Breast epithelium (tissue), 3 donors: ENCODE measurements at regions not wholly inside any gene's neighbourhood (a gene's known extent, or its start where the extent isn't known, plus 50 kb on each side); places are given as distances from the start of the nearest gene placed in this dataset.

Experiments used
- POLR2A ChIP-seq: fragments of 450-650 bp; IDR thresholded peaks from one replicate; pipeline ENCODE4 v1.6.1; 2016; ENCODE audit warnings: antibody characterized with exemption, mild to moderate bottlenecking, moderate library complexity
- TF ChIP-seq, protein P1 (sequence below), 3 donors: fragments of 450-650 bp; IDR thresholded peaks; one replicate each; pipeline ENCODE4 v1.5.1; 2016 to 2017; ENCODE audit warnings: antibody characterized with exemption in 3 of 3, mild to moderate bottlenecking in 3 of 3, moderate library complexity in 3 of 3

DNA sequence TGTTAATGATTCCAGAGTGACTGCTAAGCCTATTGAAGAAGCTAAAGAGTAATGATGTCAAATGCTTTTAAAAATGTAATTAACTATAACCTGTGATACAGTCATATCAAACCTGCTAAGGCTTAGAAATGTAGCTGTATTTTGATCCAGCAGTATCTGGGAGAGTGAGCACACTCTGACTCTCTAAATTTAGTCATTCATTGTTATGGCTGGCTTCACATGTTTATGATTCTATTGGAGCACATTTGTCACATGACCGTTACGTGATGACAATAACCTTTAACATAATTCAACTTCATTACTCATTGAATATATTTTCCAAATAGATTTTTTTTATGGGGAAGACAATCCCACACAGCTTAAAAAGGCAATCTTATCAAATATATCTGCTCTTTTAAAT lies 587.1 kb downstream of the LMO4 start:
- TF ChIP-seq, protein P1, sequence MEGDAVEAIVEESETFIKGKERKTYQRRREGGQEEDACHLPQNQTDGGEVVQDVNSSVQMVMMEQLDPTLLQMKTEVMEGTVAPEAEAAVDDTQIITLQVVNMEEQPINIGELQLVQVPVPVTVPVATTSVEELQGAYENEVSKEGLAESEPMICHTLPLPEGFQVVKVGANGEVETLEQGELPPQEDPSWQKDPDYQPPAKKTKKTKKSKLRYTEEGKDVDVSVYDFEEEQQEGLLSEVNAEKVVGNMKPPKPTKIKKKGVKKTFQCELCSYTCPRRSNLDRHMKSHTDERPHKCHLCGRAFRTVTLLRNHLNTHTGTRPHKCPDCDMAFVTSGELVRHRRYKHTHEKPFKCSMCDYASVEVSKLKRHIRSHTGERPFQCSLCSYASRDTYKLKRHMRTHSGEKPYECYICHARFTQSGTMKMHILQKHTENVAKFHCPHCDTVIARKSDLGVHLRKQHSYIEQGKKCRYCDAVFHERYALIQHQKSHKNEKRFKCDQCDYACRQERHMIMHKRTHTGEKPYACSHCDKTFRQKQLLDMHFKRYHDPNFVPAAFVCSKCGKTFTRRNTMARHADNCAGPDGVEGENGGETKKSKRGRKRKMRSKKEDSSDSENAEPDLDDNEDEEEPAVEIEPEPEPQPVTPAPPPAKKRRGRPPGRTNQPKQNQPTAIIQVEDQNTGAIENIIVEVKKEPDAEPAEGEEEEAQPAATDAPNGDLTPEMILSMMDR (IDR thresholded peaks at IDR 0.05) = no peak
- TF ChIP-seq POLR2A = no peak
